ENCODE measurements at regions not wholly inside any gene's neighbourhood (a gene's known extent, or its start where the extent isn't known, plus 50 kb on each side); places are given as distances from the start of the nearest gene placed in this dataset.
"Not testable (repeated sequence)": the region's sequence is repeated elsewhere in the genome, so short reads cannot be mapped to it uniquely, and the experiment has no call there.

DNA sequence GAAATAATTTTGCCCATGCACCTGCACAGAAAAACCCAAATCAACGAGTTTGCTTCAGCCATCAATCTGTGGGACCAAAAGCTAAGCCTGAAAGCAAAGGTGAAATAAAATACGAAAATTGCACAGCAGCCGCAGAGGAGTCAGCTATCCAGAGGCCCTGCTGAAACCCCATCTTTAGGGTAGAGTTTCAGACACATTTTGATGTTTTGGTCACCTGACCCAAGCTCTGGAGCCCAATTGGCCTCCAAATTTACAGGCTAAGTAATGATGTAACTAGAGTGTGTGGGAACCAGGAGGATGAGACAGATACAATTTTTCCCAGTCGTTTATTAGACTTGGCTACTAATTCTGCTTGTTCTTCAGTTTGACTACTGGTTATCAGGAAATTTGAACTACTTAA, 308.6 kb upstream of the ATP11B start:
- DNase-seq = no peak

GRCh38 chr3:182485301-182485700, 308.0 kb upstream of the ATP11B start:
- no peak for DNase-seq

DNA sequence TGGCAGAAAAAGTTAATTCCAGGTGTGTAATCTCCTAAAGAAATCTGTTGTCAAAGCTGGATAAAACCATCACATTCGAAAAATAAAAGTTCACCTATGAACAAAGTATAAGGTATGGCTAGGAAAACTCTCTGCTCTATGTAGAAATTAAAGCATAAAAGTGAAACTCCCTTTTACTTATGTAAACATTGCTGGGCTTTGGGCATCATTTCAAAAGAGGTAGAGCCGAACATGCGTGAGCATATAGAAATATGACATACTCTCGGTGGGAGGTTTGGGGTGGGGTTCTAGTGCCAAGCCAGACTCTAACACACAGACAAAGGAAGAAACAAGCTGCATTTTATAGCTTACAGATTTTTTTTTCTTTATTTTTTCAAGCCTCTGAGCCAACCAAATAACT, 306.8 kb upstream of the ATP11B start:
- no peak for DNase-seq

DNA sequence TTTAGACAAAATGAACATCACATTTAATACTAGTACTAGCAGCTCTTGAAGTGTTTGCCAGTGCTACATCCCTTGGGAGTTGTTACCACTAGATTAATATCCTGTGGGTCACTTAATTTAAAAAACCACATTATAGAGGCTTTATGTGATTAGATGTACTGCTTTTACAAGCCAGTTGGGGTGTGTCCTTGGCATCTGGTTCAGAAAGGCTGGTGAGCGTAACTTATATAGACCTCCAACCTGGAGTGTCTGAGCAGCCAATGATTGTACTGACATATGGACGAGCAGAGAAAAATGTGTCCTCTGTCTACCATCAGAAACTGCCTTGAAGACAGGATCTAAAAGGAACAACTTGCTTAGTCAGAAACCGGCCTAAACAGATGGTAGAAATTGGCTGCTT, 306.2 kb upstream of the ATP11B start:
- no peak for DNase-seq

DNA sequence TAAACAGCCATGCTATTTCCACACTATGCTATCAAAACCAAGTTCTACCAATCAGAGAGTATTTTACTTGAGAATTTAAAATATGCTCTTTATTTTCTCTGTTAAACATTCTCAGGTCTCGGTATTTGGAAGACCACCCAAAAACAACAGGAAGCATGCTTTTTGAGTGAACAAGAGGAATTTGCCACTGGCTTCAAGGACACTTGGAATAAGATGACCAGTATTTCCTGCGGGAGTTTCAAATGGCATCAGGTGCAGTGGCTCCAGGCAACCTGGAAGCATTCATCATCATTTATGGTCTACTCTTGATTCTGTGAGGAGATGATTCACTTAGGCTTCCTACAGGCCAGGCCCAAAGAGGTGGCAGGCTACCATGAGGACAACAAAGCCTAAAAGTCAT, 305.7 kb upstream of the ATP11B start:
- no peak for DNase-seq

DNA sequence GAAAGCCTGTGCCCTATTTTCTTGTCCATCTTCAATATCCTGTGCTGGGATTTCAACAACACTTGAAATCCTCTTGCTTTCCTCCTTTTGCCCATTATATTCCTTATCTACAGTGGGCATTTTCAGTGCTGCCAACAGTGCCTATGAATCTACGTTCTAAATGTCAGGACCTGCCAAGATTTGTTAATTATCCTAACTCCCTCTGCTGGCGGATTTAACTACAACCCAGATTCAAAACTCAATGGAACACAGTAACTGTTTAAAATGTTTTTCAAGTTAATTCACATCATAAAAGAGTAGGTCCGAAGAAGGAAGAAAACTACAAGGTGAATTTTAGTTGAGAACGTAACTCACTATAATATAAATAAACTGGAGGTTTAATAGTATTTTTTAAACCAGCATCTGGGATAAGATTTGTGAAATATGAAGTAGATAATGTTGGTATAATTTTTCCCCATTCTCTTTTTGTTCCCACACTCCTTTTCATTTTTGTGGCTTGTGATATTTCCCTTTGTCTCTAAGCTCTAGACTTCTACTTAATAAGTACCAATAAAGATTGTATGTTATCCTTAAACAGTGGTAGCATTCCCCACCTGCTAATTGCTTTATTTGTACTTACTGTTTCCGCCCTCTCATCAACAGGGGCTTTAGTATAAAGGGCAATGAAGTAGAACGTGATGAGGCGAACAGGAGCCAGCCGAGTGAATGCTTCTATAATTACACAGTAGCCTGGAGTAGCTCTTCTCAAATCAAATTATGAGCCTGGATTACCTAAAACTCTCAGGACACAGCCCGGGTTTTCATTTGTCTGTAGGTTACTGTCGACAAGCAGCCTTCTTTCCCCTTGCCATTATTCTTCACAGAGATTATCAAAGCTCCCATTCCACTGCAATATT, 302.5 kb upstream of the ATP11B start:
- no peak for DNase-seq

DNA sequence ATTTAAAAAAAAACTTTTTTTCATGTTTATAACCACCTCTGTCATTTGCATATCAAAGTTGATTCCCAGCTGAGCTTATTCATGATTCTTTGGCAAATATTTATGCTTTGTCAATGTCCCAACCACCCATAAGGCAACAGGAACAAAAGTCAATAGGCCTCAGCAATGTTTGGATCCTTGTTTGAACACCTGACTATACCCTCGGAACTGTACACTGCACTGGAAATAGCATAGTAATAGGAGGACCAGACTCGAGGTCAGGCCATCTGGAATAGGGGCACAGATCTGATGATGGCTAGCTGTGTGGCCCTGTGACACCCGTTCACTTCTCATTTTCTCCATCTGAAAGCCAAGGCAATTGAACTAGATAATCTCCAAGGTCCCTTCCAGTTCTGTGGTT, 301.7 kb upstream of the ATP11B start:
- DNase-seq = no peak

GRCh38 chr3:182492536-182492935, 300.8 kb upstream of the ATP11B start:
- DNase-seq = no peak

- no peak for DNase-seq
Measured at GRCh38 chr3:182500289-182500688, 293.0 kb upstream of the ATP11B start.

DNA sequence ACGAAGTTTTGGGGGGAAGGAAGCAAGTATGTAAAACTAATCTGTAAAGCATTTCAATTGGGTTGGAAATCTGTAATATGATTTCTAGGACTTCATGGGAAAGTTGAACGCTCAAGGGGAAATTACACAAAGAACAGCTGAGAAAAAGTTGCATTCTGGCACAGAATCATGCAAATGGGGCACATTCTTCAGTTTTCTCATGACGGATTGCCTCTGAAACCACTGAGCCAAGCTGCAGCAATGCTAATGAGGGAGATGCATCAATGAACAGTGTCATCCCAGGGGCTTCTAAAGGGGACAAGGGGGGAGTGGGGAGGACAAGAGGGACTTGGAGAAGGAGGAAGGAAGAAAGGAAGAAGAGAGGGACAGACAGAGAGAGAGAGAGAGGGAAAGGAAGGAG, 291.4 kb upstream of the ATP11B start:
- DNase-seq = no peak

- DNase-seq = no peak
Measured at GRCh38 chr3:182503401-182503800, 289.9 kb upstream of the ATP11B start.

DNA sequence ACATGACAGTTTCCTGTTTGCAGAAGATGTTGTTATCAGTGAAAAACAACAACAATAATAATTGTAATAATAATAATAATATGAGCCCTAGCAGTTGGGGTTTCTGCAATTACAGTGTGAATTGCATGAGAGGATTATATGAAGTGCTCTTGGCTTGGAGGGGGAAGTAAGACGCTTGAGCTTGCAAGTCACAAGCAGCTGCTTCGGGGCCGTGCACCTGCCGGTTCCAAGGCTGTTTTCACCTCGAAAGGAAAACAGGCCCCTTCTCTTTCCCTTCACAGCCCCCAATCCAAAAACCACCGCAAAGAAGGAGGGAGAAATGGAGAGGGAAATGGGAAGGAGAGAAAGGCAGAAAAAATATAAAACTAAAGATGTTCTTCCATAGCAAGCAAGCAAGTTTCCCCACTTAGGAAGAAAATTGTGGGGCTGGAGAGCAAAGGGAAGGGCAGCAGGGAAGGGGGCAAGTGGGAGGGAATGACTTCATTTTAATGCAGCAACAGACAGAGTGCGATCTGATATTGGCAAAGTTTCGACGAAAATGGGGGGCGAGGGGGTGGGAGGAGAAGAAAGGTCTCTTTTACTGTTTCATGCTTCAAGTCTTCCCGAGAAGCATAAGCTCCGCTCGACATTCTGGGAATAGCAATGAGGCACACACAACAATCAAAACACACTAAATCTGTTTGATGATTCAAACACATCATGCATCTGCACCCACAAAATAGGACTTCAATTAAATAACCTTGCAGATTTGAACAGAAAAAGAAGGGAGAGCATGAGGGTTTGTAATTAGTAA, 284.2 kb upstream of the ATP11B start:
- no peak for DNase-seq

- DNase-seq = no peak
Measured at GRCh38 chr3:182509844-182510460, 283.4 kb upstream of the ATP11B start.

DNA sequence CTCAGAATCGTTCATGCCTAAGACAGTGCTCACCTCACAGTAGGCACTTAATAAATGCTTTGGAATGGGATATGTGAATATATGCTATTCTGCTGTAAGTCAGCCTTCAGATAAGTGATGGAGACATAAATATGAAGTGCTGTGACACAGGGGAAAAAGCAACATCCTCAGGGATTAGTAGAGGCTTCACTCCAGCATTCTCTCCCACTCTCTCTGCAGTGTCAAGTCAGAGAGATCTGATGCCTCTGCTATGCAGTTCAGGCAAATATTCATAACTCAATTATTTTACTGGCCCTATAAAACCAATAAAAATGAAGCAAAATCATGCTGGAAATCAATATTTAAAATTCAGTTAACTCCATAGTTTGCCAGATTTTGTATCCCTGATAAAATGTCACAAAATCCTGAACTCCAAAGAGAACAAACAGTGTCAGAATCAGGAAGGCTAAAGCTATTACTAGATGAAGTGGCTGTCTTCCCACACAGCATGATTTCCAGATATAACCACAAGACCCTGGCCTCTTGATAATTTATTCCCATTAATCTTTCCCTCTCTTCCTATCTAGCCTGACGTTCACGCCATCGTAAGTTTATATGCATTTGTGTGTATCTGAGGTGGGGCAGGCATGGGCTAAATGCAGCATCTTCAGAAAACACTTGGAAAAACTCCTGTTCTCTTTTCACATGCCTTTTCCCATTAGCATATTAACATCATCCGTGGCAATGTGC, 278.9 kb upstream of the ATP11B start:
- DNase-seq = no peak

GRCh38 chr3:182516597-182517336, 276.5 kb upstream of the ATP11B start:
- no peak for DNase-seq

GRCh38 chr3:182519569-182519968, 273.7 kb upstream of the ATP11B start:
- DNase-seq = no peak

GRCh38 chr3:182521339-182521738, 272.0 kb upstream of the ATP11B start:
- no peak for DNase-seq

- not testable (repeated sequence) for DNase-seq
Measured at GRCh38 chr3:182523424-182523823, 269.9 kb upstream of the ATP11B start.

- DNase-seq = no peak
Measured at GRCh38 chr3:182523836-182524235, 269.5 kb upstream of the ATP11B start.

- no peak for DNase-seq
Measured at GRCh38 chr3:182524711-182525401, 268.4 kb upstream of the ATP11B start.

DNA sequence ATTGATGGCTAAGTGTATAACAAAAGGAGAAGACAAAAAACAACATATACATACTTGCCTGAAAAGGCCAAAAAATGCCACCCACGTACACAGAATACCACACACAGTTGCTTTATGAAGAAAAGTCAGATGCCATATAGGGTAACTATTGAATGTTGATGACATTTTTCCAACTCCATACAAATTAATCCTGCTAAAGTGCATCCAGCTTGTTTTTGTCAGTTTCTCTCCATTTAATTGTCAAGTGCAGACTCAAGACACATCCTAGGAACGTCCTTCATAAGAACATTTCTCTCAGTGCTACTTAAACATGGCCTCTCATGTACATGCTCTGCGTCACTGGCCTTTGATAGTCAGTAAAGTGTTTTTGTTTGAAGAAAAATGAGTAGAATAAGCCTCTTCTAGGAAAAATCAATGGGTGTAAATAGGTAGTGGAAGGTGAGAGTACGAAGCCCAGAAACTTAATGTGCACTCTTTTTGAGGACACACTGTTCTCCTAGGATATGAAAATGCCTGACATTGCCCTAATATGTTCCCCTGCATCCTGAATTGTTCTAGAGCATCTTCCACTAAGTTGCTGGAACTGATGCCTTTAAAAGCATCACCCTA, 267.4 kb upstream of the ATP11B start:
- DNase-seq = no peak
